ENCODE measurements at regions not wholly inside any gene's neighbourhood (a gene's known extent, or its start where the extent isn't known, plus 50 kb on each side); places are given as distances from the start of the nearest gene placed in this dataset.
A peak's percentile ranks its signal among the peaks of the same experiment; 100 is the strongest.
"Not testable (repeated sequence)": the region's sequence is repeated elsewhere in the genome, so short reads cannot be mapped to it uniquely, and the experiment has no call there.

DNA sequence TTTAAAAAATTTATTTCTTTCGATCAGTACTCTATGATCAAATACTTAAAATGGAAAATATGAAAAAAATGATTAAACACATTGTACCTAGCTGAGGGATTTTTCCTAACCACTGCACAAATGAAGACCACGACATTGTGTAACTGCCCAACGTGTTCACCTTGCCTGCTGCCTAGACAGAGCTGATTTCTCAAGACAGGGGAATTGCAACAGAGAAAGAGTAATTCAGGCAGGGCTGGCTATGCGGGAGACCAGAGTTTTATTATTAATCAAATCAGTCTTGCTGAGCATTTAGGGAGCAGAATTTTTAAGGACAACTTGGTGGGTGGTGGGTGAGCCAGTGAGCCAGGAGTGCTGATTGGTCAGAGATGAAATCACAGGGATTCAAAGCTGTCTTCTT is 1290.8 kb downstream of the RPIA start:
- not testable (repeated sequence) for H3K9me3 ChIP-seq (ENCODE audit: insufficient read depth, low read depth, low read length); H3K79me2 ChIP-seq (ENCODE audit: insufficient read depth, low read length); H4K20me1 ChIP-seq (ENCODE audit: insufficient read depth, low read length, poor library complexity, severe bottlenecking); H3K4me1 ChIP-seq (ENCODE audit: insufficient read depth, low read length, poor library complexity, severe bottlenecking); H3K36me3 ChIP-seq (ENCODE audit: insufficient read depth, low read length); H3K9me2 ChIP-seq (replicated peaks; ENCODE audit: low read depth, low read length); H3K4me3 ChIP-seq (ENCODE audit: low read length, poor library complexity, severe bottlenecking); H2AFZ ChIP-seq (ENCODE audit: low read length); H3K27me3 ChIP-seq (ENCODE audit: insufficient read depth, low read length, poor library complexity, severe bottlenecking); H3K9ac ChIP-seq (ENCODE audit: low read depth, low read length, poor library complexity, severe bottlenecking); H3K4me2 ChIP-seq (ENCODE audit: low read depth, low read length, poor library complexity, severe bottlenecking); H3F3A ChIP-seq (ENCODE audit: low read depth)

DNA sequence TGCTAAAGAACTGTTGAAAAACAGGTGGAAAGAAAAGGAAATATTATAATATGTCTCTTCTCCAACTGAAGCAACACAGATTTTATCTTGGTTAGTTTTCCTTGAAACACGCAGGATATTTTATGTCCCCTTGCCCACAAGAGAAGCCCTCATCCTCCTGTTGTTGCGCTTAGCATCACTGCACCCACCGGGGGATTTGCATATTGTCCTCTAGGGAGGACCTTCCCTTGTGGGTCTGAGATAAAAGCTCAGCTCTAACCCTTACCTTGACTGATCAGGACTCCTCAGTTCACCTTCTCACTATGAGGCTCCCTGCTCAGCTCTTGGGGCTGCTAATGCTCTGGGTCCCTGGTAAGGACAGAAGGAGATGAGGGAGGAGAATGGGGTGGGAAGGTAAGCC is 1294.2 kb downstream of the RPIA start:
- H3K9me2 ChIP-seq (replicated peaks; ENCODE audit: low read depth, low read length); H3K9me3 ChIP-seq (ENCODE audit: insufficient read depth, low read depth, low read length); H3K4me3 ChIP-seq (ENCODE audit: low read length, poor library complexity, severe bottlenecking); H3K27me3 ChIP-seq (ENCODE audit: insufficient read depth, low read length, poor library complexity, severe bottlenecking); H3K4me2 ChIP-seq (ENCODE audit: low read depth, low read length, poor library complexity, severe bottlenecking); H3F3A ChIP-seq (ENCODE audit: low read depth); H3K9ac ChIP-seq (ENCODE audit: low read depth, low read length, poor library complexity, severe bottlenecking); H3K4me1 ChIP-seq (ENCODE audit: insufficient read depth, low read length, poor library complexity, severe bottlenecking); H3K36me3 ChIP-seq (ENCODE audit: insufficient read depth, low read length); H3K79me2 ChIP-seq (ENCODE audit: insufficient read depth, low read length); H2AFZ ChIP-seq (ENCODE audit: low read length); H4K20me1 ChIP-seq (ENCODE audit: insufficient read depth, low read length, poor library complexity, severe bottlenecking): not testable (repeated sequence)

GRCh38 chr2:89986532-89986931 is 1295.1 kb downstream of the RPIA start:
- not testable (repeated sequence) for H3K79me2 ChIP-seq (ENCODE audit: insufficient read depth, low read length); H3K4me2 ChIP-seq (ENCODE audit: low read depth, low read length, poor library complexity, severe bottlenecking); H4K20me1 ChIP-seq (ENCODE audit: insufficient read depth, low read length, poor library complexity, severe bottlenecking); H3K9me3 ChIP-seq (ENCODE audit: insufficient read depth, low read depth, low read length); H3K36me3 ChIP-seq (ENCODE audit: insufficient read depth, low read length); H3K4me3 ChIP-seq (ENCODE audit: low read length, poor library complexity, severe bottlenecking); H3K9ac ChIP-seq (ENCODE audit: low read depth, low read length, poor library complexity, severe bottlenecking); H3K27me3 ChIP-seq (ENCODE audit: insufficient read depth, low read length, poor library complexity, severe bottlenecking); H3K4me1 ChIP-seq (ENCODE audit: insufficient read depth, low read length, poor library complexity, severe bottlenecking); H2AFZ ChIP-seq (ENCODE audit: low read length); H3F3A ChIP-seq (ENCODE audit: low read depth); H3K9me2 ChIP-seq (replicated peaks; ENCODE audit: low read depth, low read length)

GRCh38 chr2:89996779-89997178 is 1305.3 kb downstream of the RPIA start:
- not testable (repeated sequence) for H3K9me3 ChIP-seq (ENCODE audit: insufficient read depth, low read depth, low read length); H4K20me1 ChIP-seq (ENCODE audit: insufficient read depth, low read length, poor library complexity, severe bottlenecking); H3K4me1 ChIP-seq (ENCODE audit: insufficient read depth, low read length, poor library complexity, severe bottlenecking); H3K36me3 ChIP-seq (ENCODE audit: insufficient read depth, low read length); H3F3A ChIP-seq (ENCODE audit: low read depth); H3K4me3 ChIP-seq (ENCODE audit: low read length, poor library complexity, severe bottlenecking); H3K9me2 ChIP-seq (replicated peaks; ENCODE audit: low read depth, low read length); H2AFZ ChIP-seq (ENCODE audit: low read length); H3K27me3 ChIP-seq (ENCODE audit: insufficient read depth, low read length, poor library complexity, severe bottlenecking); H3K79me2 ChIP-seq (ENCODE audit: insufficient read depth, low read length); H3K9ac ChIP-seq (ENCODE audit: low read depth, low read length, poor library complexity, severe bottlenecking)
- H3K4me2 ChIP-seq (ENCODE audit: low read depth, low read length, poor library complexity, severe bottlenecking) = peak overlapping the region; percentile 34

DNA sequence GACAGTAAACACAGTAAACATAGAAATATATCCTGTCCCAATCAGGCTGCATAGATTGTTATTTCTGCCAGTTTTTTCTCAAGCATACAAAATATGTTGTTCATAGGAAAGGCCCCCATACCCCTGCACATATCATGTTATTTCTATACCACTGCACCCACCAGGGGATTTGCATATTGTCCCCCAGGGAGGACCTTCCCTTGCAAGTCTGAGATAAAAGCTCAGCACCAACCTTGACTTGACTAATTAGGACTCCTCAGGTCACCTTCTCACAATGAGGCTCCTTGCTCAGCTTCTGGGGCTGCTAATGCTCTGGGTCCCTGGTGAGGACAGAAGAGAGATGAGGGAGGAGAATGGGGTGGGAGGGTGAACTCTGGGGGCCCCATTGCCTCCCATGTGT is 1313.1 kb downstream of the RPIA start:
- not testable (repeated sequence) for H3K9me2 ChIP-seq (replicated peaks; ENCODE audit: low read depth, low read length); H3K9me3 ChIP-seq (ENCODE audit: insufficient read depth, low read depth, low read length); H3K4me3 ChIP-seq (ENCODE audit: low read length, poor library complexity, severe bottlenecking); H3F3A ChIP-seq (ENCODE audit: low read depth); H3K4me2 ChIP-seq (ENCODE audit: low read depth, low read length, poor library complexity, severe bottlenecking); H3K9ac ChIP-seq (ENCODE audit: low read depth, low read length, poor library complexity, severe bottlenecking); H3K36me3 ChIP-seq (ENCODE audit: insufficient read depth, low read length); H3K4me1 ChIP-seq (ENCODE audit: insufficient read depth, low read length, poor library complexity, severe bottlenecking); H3K79me2 ChIP-seq (ENCODE audit: insufficient read depth, low read length); H4K20me1 ChIP-seq (ENCODE audit: insufficient read depth, low read length, poor library complexity, severe bottlenecking); H3K27me3 ChIP-seq (ENCODE audit: insufficient read depth, low read length, poor library complexity, severe bottlenecking); H2AFZ ChIP-seq (ENCODE audit: low read length)

DNA sequence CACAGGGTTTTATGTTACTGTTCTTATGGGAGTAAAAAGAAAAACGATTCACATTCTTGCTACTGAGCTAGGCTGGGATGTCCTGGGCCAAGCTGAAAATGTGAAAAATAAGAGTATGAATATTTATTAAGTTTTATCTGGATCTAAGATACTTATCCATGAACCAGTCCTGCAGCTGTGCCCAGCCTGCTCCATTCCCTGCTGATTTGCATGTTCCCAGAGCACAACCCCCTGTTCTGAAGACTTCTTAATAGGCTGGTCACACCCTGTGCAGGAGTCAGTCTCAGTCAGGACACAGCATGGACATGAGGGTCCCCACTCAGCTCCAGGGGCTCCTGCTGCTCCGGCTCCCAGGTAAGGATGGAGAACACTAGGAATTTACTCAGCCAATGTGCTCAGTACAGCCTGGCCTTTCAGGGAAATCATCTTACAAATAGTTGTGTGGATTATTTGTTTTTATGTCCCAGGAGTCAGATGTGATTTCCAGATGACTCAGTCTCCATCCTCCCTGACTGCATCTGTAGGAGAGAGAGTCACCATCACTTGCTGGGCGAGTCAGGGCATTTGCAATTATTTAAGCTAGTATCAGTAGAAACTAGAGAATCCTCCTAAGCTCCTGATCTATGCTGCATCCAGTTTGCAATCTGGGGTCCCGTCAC is 1319.1 kb downstream of the RPIA start:
- H3K4me1 ChIP-seq (ENCODE audit: insufficient read depth, low read length, poor library complexity, severe bottlenecking); H3K9me3 ChIP-seq (ENCODE audit: insufficient read depth, low read depth, low read length); H3K79me2 ChIP-seq (ENCODE audit: insufficient read depth, low read length); H3F3A ChIP-seq (ENCODE audit: low read depth); H3K4me3 ChIP-seq (ENCODE audit: low read length, poor library complexity, severe bottlenecking); H3K36me3 ChIP-seq (ENCODE audit: insufficient read depth, low read length); H3K4me2 ChIP-seq (ENCODE audit: low read depth, low read length, poor library complexity, severe bottlenecking); H2AFZ ChIP-seq (ENCODE audit: low read length); H3K9me2 ChIP-seq (replicated peaks; ENCODE audit: low read depth, low read length); H3K27me3 ChIP-seq (ENCODE audit: insufficient read depth, low read length, poor library complexity, severe bottlenecking); H3K9ac ChIP-seq (ENCODE audit: low read depth, low read length, poor library complexity, severe bottlenecking); H4K20me1 ChIP-seq (ENCODE audit: insufficient read depth, low read length, poor library complexity, severe bottlenecking): not testable (repeated sequence)

GRCh38 chr2:90011101-90011443 is 1319.6 kb downstream of the RPIA start:
- not testable (repeated sequence) for H3K79me2 ChIP-seq (ENCODE audit: insufficient read depth, low read length); H2AFZ ChIP-seq (ENCODE audit: low read length); H3K4me1 ChIP-seq (ENCODE audit: insufficient read depth, low read length, poor library complexity, severe bottlenecking); H3K4me2 ChIP-seq (ENCODE audit: low read depth, low read length, poor library complexity, severe bottlenecking); H4K20me1 ChIP-seq (ENCODE audit: insufficient read depth, low read length, poor library complexity, severe bottlenecking); H3K36me3 ChIP-seq (ENCODE audit: insufficient read depth, low read length); H3K4me3 ChIP-seq (ENCODE audit: low read length, poor library complexity, severe bottlenecking); H3K9me3 ChIP-seq (ENCODE audit: insufficient read depth, low read depth, low read length); H3K9me2 ChIP-seq (replicated peaks; ENCODE audit: low read depth, low read length); H3K27me3 ChIP-seq (ENCODE audit: insufficient read depth, low read length, poor library complexity, severe bottlenecking); H3F3A ChIP-seq (ENCODE audit: low read depth); H3K9ac ChIP-seq (ENCODE audit: low read depth, low read length, poor library complexity, severe bottlenecking)

DNA sequence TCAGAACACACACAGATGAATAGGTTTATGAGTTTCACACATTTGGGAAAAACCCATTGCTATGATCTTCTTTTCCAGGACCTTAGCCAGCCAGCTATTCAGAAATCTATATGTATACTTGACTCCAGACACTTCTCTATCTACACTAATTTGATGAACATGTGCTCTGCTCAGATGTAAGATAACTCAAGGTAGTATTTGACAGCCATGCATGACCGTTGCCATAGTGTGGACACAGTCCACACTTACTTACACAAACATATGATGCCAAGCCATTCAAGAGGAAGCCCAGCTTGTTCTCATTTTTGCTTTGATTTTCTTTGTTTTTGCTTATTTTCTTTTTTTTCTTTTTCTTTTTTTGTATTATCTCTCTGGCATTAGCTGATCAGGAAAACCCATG is 1328.4 kb downstream of the RPIA start:
- H4K20me1 ChIP-seq (ENCODE audit: insufficient read depth, low read length, poor library complexity, severe bottlenecking); H3K36me3 ChIP-seq (ENCODE audit: insufficient read depth, low read length); H3K27me3 ChIP-seq (ENCODE audit: insufficient read depth, low read length, poor library complexity, severe bottlenecking); H3K4me1 ChIP-seq (ENCODE audit: insufficient read depth, low read length, poor library complexity, severe bottlenecking); H3K9me2 ChIP-seq (replicated peaks; ENCODE audit: low read depth, low read length); H3K79me2 ChIP-seq (ENCODE audit: insufficient read depth, low read length); H3K4me2 ChIP-seq (ENCODE audit: low read depth, low read length, poor library complexity, severe bottlenecking); H3K4me3 ChIP-seq (ENCODE audit: low read length, poor library complexity, severe bottlenecking); H2AFZ ChIP-seq (ENCODE audit: low read length); H3F3A ChIP-seq (ENCODE audit: low read depth); H3K9ac ChIP-seq (ENCODE audit: low read depth, low read length, poor library complexity, severe bottlenecking); H3K9me3 ChIP-seq (ENCODE audit: insufficient read depth, low read depth, low read length): not testable (repeated sequence)
